Neural progenitor cell (in vitro differentiated cells): ENCODE measurements at regions not wholly inside any gene's neighbourhood (a gene's known extent, or its start where the extent isn't known, plus 50 kb on each side); places are given as distances from the start of the nearest gene placed in this dataset.

ENCODE experiments used
- EZH2 ChIP-seq: fragments of 200-600 bp; sonication (generic); IDR thresholded peaks from 2 replicates; pipeline ENCODE4 v1.6.1; 2017; ENCODE audit warnings: antibody characterized with exemption, mild to moderate bottlenecking, moderate library complexity
- EZH2phosphoT487 ChIP-seq: fragments of 200-600 bp; sonication (generic); IDR thresholded peaks from 2 replicates; pipeline ENCODE4 v1.6.1; 2017; ENCODE audit warnings: antibody characterized with exemption
- TF ChIP-seq, protein P1 (sequence below): fragments of 200-600 bp; sonication (generic); IDR thresholded peaks from 2 replicates; pipeline ENCODE4 v1.5.1; 2017; ENCODE audit warnings: antibody characterized with exemption, mild to moderate bottlenecking

DNA sequence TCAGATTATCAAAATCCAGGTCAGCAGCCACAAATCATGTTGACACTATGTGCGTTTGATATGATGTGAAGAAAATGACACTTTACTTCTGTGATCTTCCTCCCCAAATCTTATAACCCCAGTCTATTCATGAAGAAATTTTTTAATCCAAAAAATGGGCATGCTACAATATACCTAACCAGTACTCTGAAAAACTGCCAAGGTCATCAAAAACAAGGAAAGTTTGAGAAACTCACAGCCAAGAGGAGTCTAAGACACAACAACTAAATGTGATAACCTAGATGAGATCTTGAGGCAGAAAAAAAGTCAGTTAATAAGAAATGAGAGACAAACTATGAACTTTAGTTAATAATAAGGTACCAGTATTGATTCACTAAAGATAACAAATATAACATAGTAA lies 200.6 kb upstream of the IRAK1BP1 start:
- TF ChIP-seq, protein P1, sequence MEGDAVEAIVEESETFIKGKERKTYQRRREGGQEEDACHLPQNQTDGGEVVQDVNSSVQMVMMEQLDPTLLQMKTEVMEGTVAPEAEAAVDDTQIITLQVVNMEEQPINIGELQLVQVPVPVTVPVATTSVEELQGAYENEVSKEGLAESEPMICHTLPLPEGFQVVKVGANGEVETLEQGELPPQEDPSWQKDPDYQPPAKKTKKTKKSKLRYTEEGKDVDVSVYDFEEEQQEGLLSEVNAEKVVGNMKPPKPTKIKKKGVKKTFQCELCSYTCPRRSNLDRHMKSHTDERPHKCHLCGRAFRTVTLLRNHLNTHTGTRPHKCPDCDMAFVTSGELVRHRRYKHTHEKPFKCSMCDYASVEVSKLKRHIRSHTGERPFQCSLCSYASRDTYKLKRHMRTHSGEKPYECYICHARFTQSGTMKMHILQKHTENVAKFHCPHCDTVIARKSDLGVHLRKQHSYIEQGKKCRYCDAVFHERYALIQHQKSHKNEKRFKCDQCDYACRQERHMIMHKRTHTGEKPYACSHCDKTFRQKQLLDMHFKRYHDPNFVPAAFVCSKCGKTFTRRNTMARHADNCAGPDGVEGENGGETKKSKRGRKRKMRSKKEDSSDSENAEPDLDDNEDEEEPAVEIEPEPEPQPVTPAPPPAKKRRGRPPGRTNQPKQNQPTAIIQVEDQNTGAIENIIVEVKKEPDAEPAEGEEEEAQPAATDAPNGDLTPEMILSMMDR: no peak
- TF ChIP-seq EZH2 (no peak), EZH2phosphoT487 (no peak)
